LNCaP clone FGC (cell line): ENCODE measurements at regions not wholly inside any gene's neighbourhood (a gene's known extent, or its start where the extent isn't known, plus 50 kb on each side); places are given as distances from the start of the nearest gene placed in this dataset.
"Not testable (repeated sequence)": the region's sequence is repeated elsewhere in the genome, so short reads cannot be mapped to it uniquely, and the experiment has no call there.

Source experiments
- DNase-seq: peaks from one replicate; pipeline ENCODE4 v3.0.0-alpha.2; 2011; ENCODE audit warnings: low read depth
- H3K4me3 ChIP-seq: 2 replicates; pipeline ENCODE4 v1.5.1; 2011; ENCODE audit warnings: mild to moderate bottlenecking, low read depth, low read length, control low read depth
- TF ChIP-seq, protein P1 (sequence below): IDR thresholded peaks from 2 replicates; pipeline ENCODE4 v1.5.1; 2012; ENCODE audit warnings: mild to moderate bottlenecking; ENCODE audit not compliant: control insufficient read depth, insufficient read depth; ENCODE audit errors: extremely low read depth

DNA sequence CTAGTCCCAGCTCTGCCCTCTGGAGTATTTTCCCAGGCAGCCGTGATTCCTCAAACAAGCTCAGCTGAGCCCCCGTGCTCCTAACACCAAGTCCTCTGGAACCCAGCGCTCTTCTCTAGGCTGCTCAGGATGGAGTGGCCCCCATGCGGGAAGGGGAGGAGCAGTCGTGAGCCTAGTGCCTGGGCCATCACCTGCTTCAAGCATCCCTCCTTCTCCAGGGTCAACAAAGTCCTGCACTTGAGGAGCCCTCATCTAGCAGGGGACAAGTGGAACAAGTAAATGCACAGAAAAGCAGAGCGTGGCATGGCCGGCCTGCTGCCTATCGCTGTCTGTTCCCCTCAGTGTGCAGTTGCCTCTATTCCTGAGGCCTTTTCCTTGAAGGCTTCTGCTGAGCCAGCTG, 168.6 kb downstream of the INHBB start:
- TF ChIP-seq, protein P1, sequence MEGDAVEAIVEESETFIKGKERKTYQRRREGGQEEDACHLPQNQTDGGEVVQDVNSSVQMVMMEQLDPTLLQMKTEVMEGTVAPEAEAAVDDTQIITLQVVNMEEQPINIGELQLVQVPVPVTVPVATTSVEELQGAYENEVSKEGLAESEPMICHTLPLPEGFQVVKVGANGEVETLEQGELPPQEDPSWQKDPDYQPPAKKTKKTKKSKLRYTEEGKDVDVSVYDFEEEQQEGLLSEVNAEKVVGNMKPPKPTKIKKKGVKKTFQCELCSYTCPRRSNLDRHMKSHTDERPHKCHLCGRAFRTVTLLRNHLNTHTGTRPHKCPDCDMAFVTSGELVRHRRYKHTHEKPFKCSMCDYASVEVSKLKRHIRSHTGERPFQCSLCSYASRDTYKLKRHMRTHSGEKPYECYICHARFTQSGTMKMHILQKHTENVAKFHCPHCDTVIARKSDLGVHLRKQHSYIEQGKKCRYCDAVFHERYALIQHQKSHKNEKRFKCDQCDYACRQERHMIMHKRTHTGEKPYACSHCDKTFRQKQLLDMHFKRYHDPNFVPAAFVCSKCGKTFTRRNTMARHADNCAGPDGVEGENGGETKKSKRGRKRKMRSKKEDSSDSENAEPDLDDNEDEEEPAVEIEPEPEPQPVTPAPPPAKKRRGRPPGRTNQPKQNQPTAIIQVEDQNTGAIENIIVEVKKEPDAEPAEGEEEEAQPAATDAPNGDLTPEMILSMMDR, result no peak
- H3K4me3 ChIP-seq, result no peak overlapping the region
- no peak for DNase-seq

DNA sequence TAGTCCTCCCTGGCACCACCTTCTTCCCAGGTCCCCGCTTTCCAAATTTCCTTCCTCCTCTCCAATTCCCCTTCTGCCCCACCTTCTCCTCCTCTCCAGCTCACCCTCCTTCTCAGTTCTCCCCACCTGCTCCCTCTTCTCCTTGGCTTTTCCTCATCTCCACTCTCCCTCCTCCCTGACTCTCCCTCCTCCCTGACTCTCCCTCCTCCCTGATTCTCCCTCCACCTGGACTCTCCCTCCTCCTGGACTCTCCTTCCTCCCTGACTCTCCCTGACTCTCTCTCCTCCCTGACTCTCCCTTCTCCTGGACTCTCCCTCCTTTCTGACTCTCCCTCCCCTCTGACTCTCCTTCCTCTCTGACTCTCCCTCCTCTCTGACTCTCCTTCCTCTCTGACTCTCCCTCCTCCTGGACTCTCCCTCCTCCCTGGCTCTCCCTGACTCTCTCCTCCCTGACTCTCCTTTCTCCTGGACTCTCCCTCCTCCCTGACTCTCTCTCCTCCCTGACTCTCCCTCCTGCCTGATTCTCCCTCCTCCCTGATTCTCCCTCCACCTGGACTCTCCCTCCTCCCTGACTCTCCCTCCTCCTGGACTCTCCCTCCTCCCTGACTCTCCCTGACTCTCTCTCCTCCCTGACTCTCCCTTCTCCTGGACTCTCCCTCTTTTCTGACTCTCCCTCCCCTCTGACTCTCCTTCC, 169.3 kb downstream of the INHBB start:
- not testable (repeated sequence) for H3K4me3 ChIP-seq, DNase-seq

DNA sequence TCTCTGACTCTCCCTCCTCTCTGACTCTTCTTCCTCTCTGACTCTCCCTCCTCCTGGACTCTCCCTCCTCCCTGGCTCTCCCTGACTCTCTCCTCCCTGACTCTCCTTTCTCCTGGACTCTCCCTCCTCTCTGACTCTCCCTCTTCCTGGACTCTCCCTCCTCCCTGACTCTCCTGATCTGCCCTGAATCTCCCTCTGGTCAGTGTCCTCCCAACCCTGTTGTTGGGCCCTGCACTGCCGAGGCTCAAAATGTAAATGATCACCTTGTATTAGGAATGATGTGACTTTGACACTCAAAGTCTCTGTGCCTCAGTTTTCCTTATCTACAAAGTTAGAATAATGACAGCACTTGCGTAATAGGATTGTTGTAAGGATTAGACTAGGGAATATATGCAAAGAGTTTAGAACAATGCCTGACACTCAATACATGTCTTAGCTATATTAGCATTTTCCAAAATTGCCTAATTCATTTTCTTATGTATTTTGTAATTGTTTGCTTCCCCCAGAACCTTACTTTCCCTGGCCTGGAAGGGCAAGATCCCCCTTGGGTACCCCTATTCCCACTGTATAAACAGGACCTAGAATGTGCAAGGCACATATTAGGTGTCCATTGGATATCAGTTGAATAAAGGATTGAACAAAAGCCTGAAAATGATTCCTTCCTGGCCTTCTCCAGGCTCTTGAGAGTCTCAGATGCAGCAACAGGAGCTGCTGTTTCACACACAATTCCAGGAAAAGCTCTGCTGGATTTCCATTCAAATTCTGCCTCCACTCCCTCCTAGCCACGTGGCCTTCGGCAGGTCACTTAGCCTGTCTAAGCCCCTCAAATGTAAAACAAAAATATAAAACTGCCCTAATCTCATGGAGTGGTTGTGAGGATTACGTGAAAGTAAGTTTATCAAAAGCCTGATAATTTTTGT, 170.1 kb downstream of the INHBB start:
- TF ChIP-seq, protein P1, result no peak
- no peak for DNase-seq
- no peak overlapping the region for H3K4me3 ChIP-seq

DNA sequence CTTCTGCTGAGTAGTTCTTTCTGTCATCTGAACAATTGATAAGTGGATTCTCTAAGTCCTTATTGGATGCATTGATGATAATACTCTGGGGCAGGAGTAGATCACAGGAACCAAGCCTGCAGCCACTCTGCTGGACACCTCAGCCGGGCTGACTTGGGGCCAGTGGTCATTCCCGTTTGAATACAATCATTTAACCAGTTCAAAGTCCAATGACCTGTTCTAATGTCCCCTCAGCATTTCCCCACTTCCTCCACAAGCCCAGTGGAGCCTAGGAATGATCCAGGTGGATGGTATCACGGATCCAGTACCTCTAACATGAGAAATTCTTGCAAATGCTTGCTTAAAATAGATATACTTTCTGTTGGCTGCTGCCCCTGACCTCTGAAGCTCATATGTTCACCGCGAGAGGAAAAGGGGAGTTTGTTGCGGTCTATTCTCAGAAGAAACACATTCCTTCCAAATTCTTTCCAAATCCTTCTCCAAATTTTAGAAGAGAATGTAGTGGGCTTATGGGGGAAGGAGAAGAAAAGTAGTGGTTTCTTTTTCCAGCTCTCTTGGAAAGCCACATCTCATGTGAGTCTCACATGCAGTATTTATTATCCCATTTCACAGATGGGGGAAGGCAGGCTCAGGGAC, 170.9 kb downstream of the INHBB start:
- DNase-seq, result no peak
- TF ChIP-seq, protein P1, result no peak
- no peak overlapping the region for H3K4me3 ChIP-seq

DNA sequence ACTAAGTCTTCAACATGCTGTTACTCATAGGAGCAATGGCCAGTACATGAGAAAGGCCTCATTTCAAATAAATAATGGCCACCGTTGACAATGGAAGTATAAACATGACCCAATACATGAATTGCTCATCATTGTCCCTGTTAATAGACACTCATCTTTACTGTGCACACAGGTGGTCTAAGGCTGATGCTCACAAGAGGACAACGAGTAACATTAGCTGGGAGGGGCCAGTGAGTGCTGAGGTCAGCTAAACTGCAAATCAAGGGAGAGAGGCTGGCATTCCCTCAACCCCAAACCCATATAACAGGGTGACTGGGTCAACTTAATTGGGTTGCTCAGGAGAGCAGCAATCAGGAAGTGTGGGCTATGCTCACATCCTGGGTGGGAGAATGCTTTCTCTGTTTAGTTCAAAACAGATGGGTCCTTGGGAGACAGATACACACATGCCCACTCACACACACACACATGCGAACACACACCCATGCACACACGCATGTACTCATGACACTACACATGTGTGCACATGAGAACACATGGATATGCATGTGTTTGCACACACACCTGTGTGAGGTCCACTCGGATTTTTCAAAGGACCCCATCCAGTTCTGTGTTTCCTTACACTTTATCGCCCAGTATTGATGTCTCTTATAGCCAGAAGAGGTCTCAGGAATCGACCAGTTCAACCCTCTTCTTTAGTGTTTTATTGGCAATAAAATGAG, 172.0 kb downstream of the INHBB start:
- TF ChIP-seq, protein P1, result no peak
- no peak overlapping the region for H3K4me3 ChIP-seq
- no peak for DNase-seq

DNA sequence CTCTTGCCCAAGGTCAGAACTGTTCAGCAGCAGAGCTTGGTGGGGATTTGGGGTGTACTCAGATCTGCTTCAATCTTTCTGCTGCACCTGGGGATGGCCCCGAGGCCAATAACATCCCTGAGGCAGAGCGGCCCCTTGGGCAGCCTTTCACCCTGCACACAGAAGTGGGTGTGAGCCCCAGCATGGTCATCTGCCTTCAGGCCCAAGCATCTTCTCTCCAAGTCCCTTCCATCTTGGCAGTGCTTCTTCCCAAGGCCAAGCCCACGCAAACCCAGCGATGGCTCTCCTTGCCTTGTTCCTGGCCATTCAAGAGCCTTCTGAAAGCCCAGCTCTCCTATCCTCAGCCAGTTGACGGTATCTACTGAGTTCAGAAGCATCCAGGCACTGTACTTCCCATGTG, 172.9 kb downstream of the INHBB start:
- DNase-seq, result no peak
- TF ChIP-seq, protein P1, result no peak
- H3K4me3 ChIP-seq, result no peak overlapping the region
